GM21619 (cell line): ENCODE measurements at regions not wholly inside any gene's neighbourhood (a gene's known extent, or its start where the extent isn't known, plus 50 kb on each side); places are given as distances from the start of the nearest gene placed in this dataset.

Experiments
- ATAC-seq: cut with Tn5 transposase; IDR thresholded peaks from one replicate; pipeline ENCODE4 v1.9.1; 2021; ENCODE audit not compliant: unreplicated experiment

DNA sequence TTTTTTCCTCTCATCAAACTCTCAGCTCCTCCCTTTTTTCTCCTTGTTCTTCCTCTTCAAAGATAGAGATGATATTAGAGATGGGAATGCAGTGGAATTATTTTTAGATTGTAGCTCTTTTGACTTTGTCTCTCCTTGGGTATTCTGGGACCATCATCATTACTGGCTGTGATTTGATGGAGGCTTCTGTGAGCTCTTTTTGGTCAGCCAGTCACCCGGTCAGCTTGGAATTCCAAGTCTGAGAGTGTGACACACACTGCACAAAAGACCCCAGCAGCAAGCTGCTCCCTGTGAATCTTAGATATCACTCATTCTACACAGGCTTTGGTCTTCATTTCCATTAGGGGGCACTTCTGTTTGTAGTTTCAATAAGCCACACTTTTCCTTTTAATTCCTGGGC lies 51.6 kb upstream of the NEK7 start:
- no peak for ATAC-seq

GRCh38 chr1:198106011-198106410 lies 50.8 kb upstream of the NEK7 start:
- ATAC-seq: no peak
